HG02970 (cell line): ENCODE measurements at regions not wholly inside any gene's neighbourhood (a gene's known extent, or its start where the extent isn't known, plus 50 kb on each side); places are given as distances from the start of the nearest gene placed in this dataset.
"Not testable (repeated sequence)": the region's sequence is repeated elsewhere in the genome, so short reads cannot be mapped to it uniquely, and the experiment has no call there.

Experiments
- ATAC-seq: cut with Tn5 transposase; IDR thresholded peaks from one replicate; pipeline ENCODE4 v1.9.1; 2021; ENCODE audit warnings: mild to moderate bottlenecking, moderate library complexity, moderate number of reproducible peaks; ENCODE audit not compliant: unreplicated experiment, low FRiP score

GRCh38 chr5:99773290-99773689 lies 761.9 kb upstream of the FAM174A start:
- no peak for ATAC-seq

- no peak for ATAC-seq
Observed at GRCh38 chr5:99771296-99771695, 763.9 kb upstream of the FAM174A start.

GRCh38 chr5:99765011-99765410 lies 770.2 kb upstream of the FAM174A start:
- ATAC-seq: no peak

- ATAC-seq: no peak
Observed at GRCh38 chr5:99763021-99763774, 772.0 kb upstream of the FAM174A start.

- ATAC-seq: no peak
Observed at GRCh38 chr5:99747342-99747741, 787.8 kb upstream of the FAM174A start.

- not testable (repeated sequence) for ATAC-seq
Observed at GRCh38 chr5:99733146-99733545, 802.0 kb upstream of the FAM174A start.

- not testable (repeated sequence) for ATAC-seq
Observed at GRCh38 chr5:99730653-99731052, 801.8 kb upstream of the CHD1 start.

GRCh38 chr5:99724732-99725290 lies 796.0 kb upstream of the CHD1 start:
- no peak for ATAC-seq

- no peak for ATAC-seq
Observed at GRCh38 chr5:99721506-99721905, 792.7 kb upstream of the CHD1 start.

GRCh38 chr5:99715921-99716320 lies 787.1 kb upstream of the CHD1 start:
- ATAC-seq: no peak

GRCh38 chr5:99706160-99706559 lies 777.4 kb upstream of the CHD1 start:
- ATAC-seq: no peak

GRCh38 chr5:99702565-99702964 lies 773.8 kb upstream of the CHD1 start:
- no peak for ATAC-seq

GRCh38 chr5:99694884-99695283 lies 766.1 kb upstream of the CHD1 start:
- no peak for ATAC-seq

GRCh38 chr5:99686538-99686937 lies 757.7 kb upstream of the CHD1 start:
- no peak for ATAC-seq

GRCh38 chr5:99675974-99676373 lies 747.2 kb upstream of the CHD1 start:
- ATAC-seq: no peak

- ATAC-seq: no peak
Observed at GRCh38 chr5:99674101-99674500, 745.3 kb upstream of the CHD1 start.

- ATAC-seq: no peak
Observed at GRCh38 chr5:99664972-99665371, 736.2 kb upstream of the CHD1 start.

GRCh38 chr5:99651298-99651697 lies 722.5 kb upstream of the CHD1 start:
- ATAC-seq: no peak

GRCh38 chr5:99646011-99646647 lies 717.3 kb upstream of the CHD1 start:
- no peak for ATAC-seq

GRCh38 chr5:99644822-99645221 lies 716.0 kb upstream of the CHD1 start:
- no peak for ATAC-seq

GRCh38 chr5:99640646-99641045 lies 711.8 kb upstream of the CHD1 start:
- no peak for ATAC-seq

GRCh38 chr5:99639905-99640304 lies 711.1 kb upstream of the CHD1 start:
- no peak for ATAC-seq
